HepG2 (cell line): ENCODE measurements at regions not wholly inside any gene's neighbourhood (a gene's known extent, or its start where the extent isn't known, plus 50 kb on each side); places are given as distances from the start of the nearest gene placed in this dataset.
"Not testable (repeated sequence)": the region's sequence is repeated elsewhere in the genome, so short reads cannot be mapped to it uniquely, and the experiment has no call there.

ENCODE experiments used
- ATAC-seq: fragments of 200-7000 bp; cut with Tn5 transposase; 3 replicates; pipeline ENCODE4 v1.9.1; 2020; ENCODE audit warnings: mild to moderate bottlenecking, moderate library complexity
- BruUV-seq: library from RNA; stranded (reverse); fragments of 400-500 nt; replicated peaks from 2 replicates; lab custom pipeline; 2021; lab: Mats Ljungman, UMichigan
- CTCF ChIA-PET: fragments of 300-600 bp; formaldehyde crosslinking; extraction: SDS; loops from one replicate; lab custom pipeline; 2021; ENCODE audit warnings: low total read pairs, inconsistent platforms, low intra/inter-chr PET ratio; lab: Yijun Ruan, JAX
- POLR2A ChIA-PET: fragments of 350-600 bp; sonication (Branson Sonifier 250); formaldehyde crosslinking; loops from one replicate; lab custom pipeline; 2020; ENCODE audit warnings: antibody characterized with exemption, inconsistent platforms; lab: Yijun Ruan, JAX
- DNase-seq: peaks from one replicate; pipeline ENCODE4 v3.0.0-alpha.2; 2015; ENCODE audit warnings: low spot score
- FAIRE-seq: peaks from 3 replicates; lab custom pipeline; 2011; peaks lifted over from hg19 to GRCh38; lab: Jason Lieb, UNC
- H2AFZ ChIP-seq: one replicate; pipeline ENCODE4 v1.6.1; 2011; ENCODE audit warnings: low read length, inconsistent platforms
- H3K27ac ChIP-seq: fragments of 300-600 bp; 3 replicates; pipeline ENCODE4 v1.8.0; 2011; ENCODE audit warnings: mixed run types, mild to moderate bottlenecking, mixed read lengths, low read length, inconsistent platforms; ENCODE audit not compliant: insufficient read depth; ENCODE audit errors: extremely low read length
- H3K27me3 ChIP-seq, 2 experiments: fragments of 200-600 bp in 1 of 2; 2 replicates in 1 of 2; 3 replicates in 1 of 2; pipeline versions ENCODE4 v1.6.0 to v1.8.0; 2011; ENCODE audit warnings: low read length in 2 of 2, mild to moderate bottlenecking in 2 of 2, moderate library complexity in 2 of 2, inconsistent platforms in 1 of 2; ENCODE audit not compliant: insufficient read depth in 2 of 2, control insufficient read depth in 1 of 2
- H3K36me3 ChIP-seq, 2 experiments: fragments of 200-600 bp in 1 of 2; replicated peaks in 1 of 2; 2 replicates in 1 of 2; 3 replicates in 1 of 2; pipeline versions ENCODE4 v1.5.1 to v1.8.0; 2011; ENCODE audit warnings: low read length in 2 of 2, inconsistent platforms in 1 of 2; ENCODE audit not compliant: insufficient read depth in 2 of 2, control insufficient read depth in 1 of 2
- H3K4me1 ChIP-seq: 2 replicates; pipeline ENCODE4 v1.5.1; 2012; ENCODE audit warnings: low read length, inconsistent platforms; ENCODE audit not compliant: insufficient read depth
- H3K4me2 ChIP-seq: 2 replicates; pipeline ENCODE4 v1.6.0; 2011; ENCODE audit warnings: low read depth, low read length, inconsistent platforms
- H3K4me3 ChIP-seq, 3 experiments: fragments of 200-600 bp in 1 of 3; sonication (generic), shearing (Covaris generic) in 1 of 3; replicated peaks in 1 of 3; 2 replicates each; pipeline ENCODE4 v1.5.1; 2011 to 2016; ENCODE audit warnings: low read length in 3 of 3, inconsistent platforms in 2 of 3, low read depth in 2 of 3, mild to moderate bottlenecking in 2 of 3, control low read depth in 1 of 3, mixed read lengths in 1 of 3; ENCODE audit not compliant: insufficient read depth in 1 of 3
- H3K79me2 ChIP-seq: one replicate; pipeline ENCODE4 v1.6.1; 2011; ENCODE audit warnings: low read length, inconsistent platforms; ENCODE audit not compliant: insufficient read depth
- H3K9ac ChIP-seq: 2 replicates; pipeline ENCODE4 v1.6.0; 2011; ENCODE audit warnings: mild to moderate bottlenecking, low read depth, low read length, inconsistent platforms; ENCODE audit not compliant: insufficient read depth
- H3K9me3 ChIP-seq: 2 replicates; pipeline ENCODE4 v1.5.1; 2012; ENCODE audit warnings: mild to moderate bottlenecking, low read length
- H4K20me1 ChIP-seq: 2 replicates; pipeline ENCODE4 v1.6.0; 2011; ENCODE audit warnings: inconsistent platforms, mild to moderate bottlenecking, low read length, moderate library complexity; ENCODE audit not compliant: insufficient read depth
- ARID5B ChIP-seq: IDR thresholded peaks from 2 replicates; pipeline ENCODE4 v1.4.0; 2020; ENCODE audit warnings: mild to moderate bottlenecking, missing genetic modification reagents
- ATF7-NPFF ChIP-seq: sonication (generic); formaldehyde crosslinking; IDR thresholded peaks from 2 replicates; pipeline ENCODE4 v1.8.1; 2023; ENCODE audit warnings: mild to moderate bottlenecking, low read depth, missing genetic modification reagents, moderate library complexity
- CBX1 ChIP-seq: IDR thresholded peaks from one replicate; pipeline ENCODE4 v1.6.1; 2016; ENCODE audit warnings: antibody characterized with exemption, low read depth
- ETV5 ChIP-seq: IDR thresholded peaks from 2 replicates; pipeline ENCODE4 v1.6.1; 2018; ENCODE audit warnings: missing biosample characterization, missing genetic modification reagents, inconsistent platforms, borderline replicate concordance
- HIVEP1 ChIP-seq: sonication (generic); formaldehyde crosslinking; IDR thresholded peaks from 2 replicates; pipeline ENCODE4 v1.4.0; 2020; ENCODE audit warnings: mild to moderate bottlenecking, missing genetic modification reagents
- HMG20A ChIP-seq: IDR thresholded peaks from 2 replicates; pipeline ENCODE4 v1.6.1; 2016; ENCODE audit warnings: borderline replicate concordance
- NFATC3 ChIP-seq: sonication (generic); formaldehyde crosslinking; IDR thresholded peaks from 2 replicates; pipeline ENCODE4 v1.5.1; 2020; ENCODE audit warnings: mild to moderate bottlenecking, missing genetic modification reagents
- NFKB2 ChIP-seq: sonication (generic); formaldehyde crosslinking; IDR thresholded peaks from 2 replicates; pipeline ENCODE4 v1.4.0; 2020; ENCODE audit warnings: missing genetic modification reagents, borderline replicate concordance
- ZNF558 ChIP-seq: sonication (generic); formaldehyde crosslinking; IDR thresholded peaks from 2 replicates; pipeline ENCODE4 v1.9.0; 2022; ENCODE audit warnings: mild to moderate bottlenecking, missing genetic modification reagents, borderline replicate concordance
- WGBS: methylation state at CpG from one replicate; pipeline ENCODE4 v1.1.6; 2017; ENCODE audit warnings: low lambda C conversion rate; 5-methylcytosine and 5-hydroxymethylcytosine counted together
- in situ Hi-C: cut with HindIII; loops from 2 replicates; pipeline ENCODE4 v1.10.0; 2017; ENCODE audit warnings: low pct_unique_long_range_greater_than_20kb; ENCODE audit not compliant: extremely low pct_ligation_motif_present
- intact Hi-C: fragments of 100-400 bp; cut with micrococcal nuclease; formaldehyde crosslinking; loops from one replicate; pipeline ENCODE4 v1.10.0; 2022; ENCODE audit not compliant: unreplicated experiment

- TF ChIP-seq ZNF558 (CRISPR knock-in tag) (no peak), ATF7-NPFF (CRISPR knock-in tag) (no peak), HMG20A (CRISPR knock-in tag) (no peak), NFKB2 (CRISPR knock-in tag) (no peak), CBX1 (no peak), HIVEP1 (CRISPR knock-in tag) (no peak), NFATC3 (CRISPR knock-in tag) (no peak), ARID5B (no peak), ETV5 (no peak)
- TF ChIP-seq, all 625 proteins: peak for 0
Measured at GRCh38 chr10:105559333-105560097, 918.4 kb downstream of the SORCS3 start (continued).

DNA sequence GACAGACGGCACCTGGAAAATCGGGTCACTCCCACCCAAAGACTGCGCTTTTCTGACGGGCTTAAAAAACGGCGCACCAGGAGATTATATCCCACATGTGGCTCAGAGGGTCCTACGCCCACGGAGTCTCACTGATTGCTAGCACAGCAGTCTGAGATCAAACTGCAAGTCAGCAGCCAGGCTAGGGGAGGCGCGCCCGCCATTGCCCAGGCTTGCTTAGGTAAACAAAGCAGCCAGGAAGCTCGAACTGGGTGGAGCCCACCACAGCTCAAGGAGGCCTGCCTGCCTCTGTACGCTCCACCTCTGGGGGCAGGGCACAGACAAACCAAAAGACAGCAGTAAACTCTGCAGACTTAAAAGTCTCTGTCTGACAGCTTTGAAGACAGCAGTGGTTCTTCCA is 909.4 kb downstream of the SORCS3 start:
- FAIRE-seq, H3K79me2 ChIP-seq, ATAC-seq, in situ Hi-C loops, H2AFZ ChIP-seq, H4K20me1 ChIP-seq, H3K9ac ChIP-seq, H3K4me2 ChIP-seq, H3K4me3 ChIP-seq, H3K27me3 ChIP-seq, H3K27ac ChIP-seq, POLR2A ChIA-PET, intact Hi-C loops, H3K4me1 ChIP-seq, H3K36me3 ChIP-seq, DNase-seq, CTCF ChIA-PET, BruUV-seq: not testable (repeated sequence)
- 0% methylated on average over 4 of the region's 13 CpGs for WGBS
- H3K9me3 ChIP-seq = peaks cover 40% of the 10 kb centered on the region
